Adipocyte (in vitro differentiated cells): ENCODE measurements at regions not wholly inside any gene's neighbourhood (a gene's known extent, or its start where the extent isn't known, plus 50 kb on each side); places are given as distances from the start of the nearest gene placed in this dataset.

Experiments used
- DNase-seq: peaks from one replicate; pipeline ENCODE4 v3.0.0-alpha.2; 2015; ENCODE audit warnings: low read depth
- H3K27me3 ChIP-seq: replicated peaks from 2 replicates; pipeline ENCODE4 v1.7.0; 2013; ENCODE audit warnings: mild to moderate bottlenecking, low read length, moderate library complexity; ENCODE audit not compliant: control insufficient read depth, insufficient read depth
- H3K36me3 ChIP-seq: 2 replicates; pipeline ENCODE4 v1.7.0; 2013; ENCODE audit warnings: low read length, mild to moderate bottlenecking, moderate library complexity; ENCODE audit not compliant: control insufficient read depth, insufficient read depth, severe bottlenecking
- H3K4me1 ChIP-seq: 2 replicates; pipeline ENCODE4 v1.7.0; 2013; ENCODE audit warnings: mild to moderate bottlenecking, low read length, moderate library complexity; ENCODE audit not compliant: control insufficient read depth, insufficient read depth
- H3K4me3 ChIP-seq: 2 replicates; pipeline ENCODE4 v1.7.0; 2013; ENCODE audit warnings: mild to moderate bottlenecking, low read length, moderate library complexity
- H3K9ac ChIP-seq: 2 replicates; pipeline ENCODE4 v1.7.0; 2013; ENCODE audit warnings: mild to moderate bottlenecking, low read length, moderate library complexity
- H3K9me3 ChIP-seq: 2 replicates; pipeline ENCODE4 v1.7.0; 2013; ENCODE audit warnings: mild to moderate bottlenecking, low read length, moderate library complexity; ENCODE audit not compliant: control insufficient read depth

GRCh38 chr18:43917520-43917919, 640.2 kb upstream of the SYT4 start:
- no peak overlapping the region for H3K9ac ChIP-seq
- peaks cover 10% of the 10 kb centered on the region for H3K4me1 ChIP-seq
- no peaks in the 10 kb centered on the region for H3K36me3 ChIP-seq
- H3K9me3 ChIP-seq = no peaks in the 10 kb centered on the region
- no peaks in the 10 kb centered on the region for H3K27me3 ChIP-seq
- H3K4me3 ChIP-seq = no peak overlapping the region
- DNase-seq = no peak

GRCh38 chr18:43919551-43919950, 642.3 kb upstream of the SYT4 start:
- Histone ChIP-seq H3K4me3 (no peak overlapping the region), H3K4me1 (peaks cover 10% of the 10 kb centered on the region), H3K9me3 (no peaks in the 10 kb centered on the region), H3K36me3 (no peaks in the 10 kb centered on the region), H3K9ac (no peak overlapping the region), H3K27me3 (no peaks in the 10 kb centered on the region)
- DNase-seq = peak; percentile 5

- H3K36me3 ChIP-seq = no peaks in the 10 kb centered on the region
- H3K9me3 ChIP-seq = no peaks in the 10 kb centered on the region
- peaks cover 53% of the 10 kb centered on the region for H3K4me1 ChIP-seq
- H3K27me3 ChIP-seq = no peaks in the 10 kb centered on the region
- H3K4me3 ChIP-seq = peak overlapping the region; percentile 60
- H3K9ac ChIP-seq = peak overlapping the region; percentile 85
- no peak for DNase-seq
Observed at GRCh38 chr18:43931439-43931838, 654.1 kb upstream of the SYT4 start.

- H3K9ac ChIP-seq = peak overlapping the region; percentile 85
Observed at GRCh38 chr18:43932140-43932539, 654.9 kb upstream of the SYT4 start.

GRCh38 chr18:43933177-43933576, 655.9 kb upstream of the SYT4 start:
- Histone ChIP-seq H3K9ac (peak overlapping the region; percentile 85), H3K36me3 (no peaks in the 10 kb centered on the region), H3K27me3 (no peaks in the 10 kb centered on the region), H3K9me3 (no peaks in the 10 kb centered on the region), H3K4me1 (peaks cover 53% of the 10 kb centered on the region), H3K4me3 (peak overlapping the region; percentile 55)
- no peak for DNase-seq

More at GRCh38 chr18:43932140-43932539, 654.9 kb upstream of the SYT4 start:
- peak; percentile 22 for DNase-seq
- H3K4me1 ChIP-seq = peaks cover 53% of the 10 kb centered on the region
- H3K9me3 ChIP-seq = no peaks in the 10 kb centered on the region
- peak overlapping the region; percentile 55 for H3K4me3 ChIP-seq
- no peaks in the 10 kb centered on the region for H3K36me3 ChIP-seq
- H3K27me3 ChIP-seq = no peaks in the 10 kb centered on the region

- no peaks in the 10 kb centered on the region for H3K36me3 ChIP-seq
Observed at GRCh38 chr18:43934322-43934721, 657.0 kb upstream of the SYT4 start.

GRCh38 chr18:43934781-43935471, 657.6 kb upstream of the SYT4 start:
- Histone ChIP-seq H3K4me3 (peak overlapping the region; percentile 50), H3K4me1 (peaks cover 53% of the 10 kb centered on the region), H3K9ac (peak overlapping the region; percentile 76), H3K9me3 (no peaks in the 10 kb centered on the region), H3K36me3 (no peaks in the 10 kb centered on the region), H3K27me3 (no peaks in the 10 kb centered on the region)
- peak; percentile 85 for DNase-seq

More at GRCh38 chr18:43934322-43934721, 657.0 kb upstream of the SYT4 start:
- H3K9me3 ChIP-seq = no peaks in the 10 kb centered on the region
- DNase-seq = peak; percentile 55
- peak overlapping the region; percentile 50 for H3K4me3 ChIP-seq
- H3K27me3 ChIP-seq = no peaks in the 10 kb centered on the region
- peaks cover 53% of the 10 kb centered on the region for H3K4me1 ChIP-seq
- H3K9ac ChIP-seq = peak overlapping the region; percentile 76

GRCh38 chr18:43936176-43936575, 658.9 kb upstream of the SYT4 start:
- Histone ChIP-seq H3K9me3 (no peaks in the 10 kb centered on the region), H3K36me3 (no peaks in the 10 kb centered on the region), H3K27me3 (no peaks in the 10 kb centered on the region), H3K9ac (peak overlapping the region; percentile 76), H3K4me1 (peaks cover 48% of the 10 kb centered on the region), H3K4me3 (no peak overlapping the region)
- no peak for DNase-seq

- H3K27me3 ChIP-seq = no peaks in the 10 kb centered on the region
- no peak for DNase-seq
- no peak overlapping the region for H3K9ac ChIP-seq
- H3K4me3 ChIP-seq = no peak overlapping the region
- H3K9me3 ChIP-seq = peaks cover 15% of the 10 kb centered on the region
- no peaks in the 10 kb centered on the region for H3K36me3 ChIP-seq
- peaks cover 16% of the 10 kb centered on the region for H3K4me1 ChIP-seq
Observed at GRCh38 chr18:43949291-43949690, 672.0 kb upstream of the SYT4 start.

- Histone ChIP-seq H3K4me3 (no peak overlapping the region), H3K9me3 (peaks cover 15% of the 10 kb centered on the region), H3K27me3 (no peaks in the 10 kb centered on the region), H3K9ac (no peak overlapping the region), H3K36me3 (no peaks in the 10 kb centered on the region), H3K4me1 (peaks cover 16% of the 10 kb centered on the region)
- no peak for DNase-seq
Observed at GRCh38 chr18:43950062-43950461, 672.8 kb upstream of the SYT4 start.

GRCh38 chr18:43952398-43952797, 675.1 kb upstream of the SYT4 start:
- Histone ChIP-seq H3K4me1 (peaks cover 16% of the 10 kb centered on the region), H3K4me3 (peak overlapping the region; percentile 46), H3K36me3 (no peaks in the 10 kb centered on the region), H3K9me3 (peaks cover 15% of the 10 kb centered on the region), H3K27me3 (no peaks in the 10 kb centered on the region), H3K9ac (peak overlapping the region; percentile 27)
- DNase-seq = peak; percentile 10

- no peak for DNase-seq
- H3K4me1 ChIP-seq = no peaks in the 10 kb centered on the region
Observed at GRCh38 chr18:43961722-43962121, 684.4 kb upstream of the SYT4 start.

More at GRCh38 chr18:43961722-43962121, 684.4 kb upstream of the SYT4 start:
- no peaks in the 10 kb centered on the region for H3K36me3 ChIP-seq
- H3K9ac ChIP-seq = no peak overlapping the region
- H3K9me3 ChIP-seq = no peaks in the 10 kb centered on the region
- H3K27me3 ChIP-seq = no peaks in the 10 kb centered on the region
- no peak overlapping the region for H3K4me3 ChIP-seq
